Neural progenitor cell (in vitro differentiated cells): ENCODE measurements at regions not wholly inside any gene's neighbourhood (a gene's known extent, or its start where the extent isn't known, plus 50 kb on each side); places are given as distances from the start of the nearest gene placed in this dataset.
"Not testable (repeated sequence)": the region's sequence is repeated elsewhere in the genome, so short reads cannot be mapped to it uniquely, and the experiment has no call there.

Experiments
- DNase-seq: peaks from one replicate; pipeline ENCODE4 v3.0.0-alpha.2; 2016; ENCODE audit warnings: low spot score
- H2AFZ ChIP-seq: fragments of 200-600 bp; sonication (generic); replicated peaks from 2 replicates; pipeline ENCODE4 v1.6.1; 2016; ENCODE audit warnings: antibody characterized with exemption
- H3F3A ChIP-seq: fragments of 200-600 bp; sonication (generic); 2 replicates; pipeline ENCODE4 v1.6.1; 2016; ENCODE audit warnings: antibody characterized with exemption, low read depth
- H3K27ac ChIP-seq: fragments of 200-600 bp; sonication (generic); 2 replicates; pipeline ENCODE4 v1.5.1; 2016; ENCODE audit warnings: mild to moderate bottlenecking
- H3K27me3 ChIP-seq: fragments of 200-600 bp; sonication (generic); 2 replicates; pipeline ENCODE4 v1.6.1; 2016; ENCODE audit warnings: mild to moderate bottlenecking, moderate library complexity
- H3K36me3 ChIP-seq: fragments of 200-600 bp; sonication (generic); 2 replicates; pipeline ENCODE4 v1.5.1; 2016
- H3K4me1 ChIP-seq: fragments of 200-600 bp; sonication (generic); 2 replicates; pipeline ENCODE4 v1.6.1; 2016; ENCODE audit warnings: mixed run types
- H3K4me2 ChIP-seq: fragments of 200-600 bp; sonication (generic); 2 replicates; pipeline ENCODE4 v1.6.1; 2016
- H3K4me3 ChIP-seq: fragments of 200-600 bp; sonication (generic); 2 replicates; pipeline ENCODE4 v1.5.1; 2016
- H3K79me2 ChIP-seq: fragments of 200-600 bp; sonication (generic); 2 replicates; pipeline ENCODE4 v1.6.1; 2016; ENCODE audit warnings: low read depth
- H3K9ac ChIP-seq: fragments of 200-600 bp; sonication (generic); 2 replicates; pipeline ENCODE4 v1.6.1; 2016
- H3K9me3 ChIP-seq: fragments of 200-600 bp; sonication (generic); 2 replicates; pipeline ENCODE4 v1.5.1; 2016; ENCODE audit warnings: low read depth
- H4K20me1 ChIP-seq: fragments of 200-600 bp; sonication (generic); 2 replicates; pipeline ENCODE4 v1.6.1; 2016; ENCODE audit warnings: low read depth
- H3K27ac Mint-ChIP-seq: 3 replicates; pipeline ENCODE4 v1.8.0; 2021; ENCODE audit warnings: mixed read lengths
- H3K27me3 Mint-ChIP-seq: 2 replicates; pipeline ENCODE4 v1.8.0; 2022; ENCODE audit warnings: low read depth, mild to moderate bottlenecking, inconsistent platforms, moderate library complexity, mixed read lengths; ENCODE audit not compliant: insufficient read depth
- H3K36me3 Mint-ChIP-seq: 3 replicates; pipeline ENCODE4 v1.8.0; 2021; ENCODE audit warnings: mixed read lengths
- H3K4me1 Mint-ChIP-seq: 3 replicates; pipeline ENCODE4 v1.8.0; 2021; ENCODE audit warnings: mixed read lengths
- H3K4me3 Mint-ChIP-seq: 3 replicates; pipeline ENCODE4 v1.8.0; 2021; ENCODE audit warnings: mild to moderate bottlenecking, moderate library complexity, mixed read lengths
- H3K9me3 Mint-ChIP-seq: 3 replicates; pipeline ENCODE4 v1.8.0; 2020; ENCODE audit warnings: mixed read lengths
- CTCF ChIP-seq: fragments of 200-600 bp; sonication (generic); IDR thresholded peaks from 2 replicates; pipeline ENCODE4 v1.5.1; 2017; ENCODE audit warnings: antibody characterized with exemption, mild to moderate bottlenecking
- EZH2 ChIP-seq: fragments of 200-600 bp; sonication (generic); IDR thresholded peaks from 2 replicates; pipeline ENCODE4 v1.6.1; 2017; ENCODE audit warnings: antibody characterized with exemption, mild to moderate bottlenecking, moderate library complexity
- EZH2phosphoT487 ChIP-seq: fragments of 200-600 bp; sonication (generic); IDR thresholded peaks from 2 replicates; pipeline ENCODE4 v1.6.1; 2017; ENCODE audit warnings: antibody characterized with exemption

- H3K4me1 Mint-ChIP-seq: no peaks in the 10 kb centered on the region
- Histone ChIP-seq H3K36me3 (no peaks in the 10 kb centered on the region), H3K9me3 (no peaks in the 10 kb centered on the region), H2AFZ (no peak overlapping the region), H3K27ac (no peak overlapping the region), H3K4me2 (no peak overlapping the region), H3K4me1 (peaks cover 7% of the 10 kb centered on the region), H3K79me2 (no peaks in the 10 kb centered on the region), H3F3A (peaks cover 5% of the 10 kb centered on the region), H3K4me3 (no peak overlapping the region), H3K9ac (no peak overlapping the region), H4K20me1 (no peaks in the 10 kb centered on the region), H3K27me3 (no peaks in the 10 kb centered on the region)
- TF ChIP-seq EZH2phosphoT487: no peak
- TF ChIP-seq CTCF: no peak
- TF ChIP-seq EZH2: no peak
- H3K27ac Mint-ChIP-seq: no peak overlapping the region
- H3K4me3 Mint-ChIP-seq: no peak overlapping the region
- H3K27me3 Mint-ChIP-seq: no peaks in the 10 kb centered on the region
- no peak for DNase-seq
- H3K36me3 Mint-ChIP-seq: no peaks in the 10 kb centered on the region
- H3K9me3 Mint-ChIP-seq: no peaks in the 10 kb centered on the region
These were observed 442.0 kb downstream of the BTG1 start for GRCh38 chr12:91703491-91704283.

GRCh38 chr12:91702843-91703425, 442.7 kb downstream of the BTG1 start:
- Histone ChIP-seq H4K20me1 (no peaks in the 10 kb centered on the region), H3K27ac (no peak overlapping the region), H3K4me1 (peaks cover 7% of the 10 kb centered on the region), H3K9me3 (no peaks in the 10 kb centered on the region), H3K9ac (no peak overlapping the region), H3K4me2 (no peak overlapping the region), H3K27me3 (no peaks in the 10 kb centered on the region), H3K79me2 (no peaks in the 10 kb centered on the region), H3K36me3 (no peaks in the 10 kb centered on the region), H3K4me3 (no peak overlapping the region), H3F3A (peaks cover 5% of the 10 kb centered on the region), H2AFZ (no peak overlapping the region)
- Mint-ChIP-seq H3K4me1 (no peaks in the 10 kb centered on the region), H3K27me3 (no peaks in the 10 kb centered on the region), H3K9me3 (no peaks in the 10 kb centered on the region), H3K4me3 (no peak overlapping the region), H3K27ac (no peak overlapping the region), H3K36me3 (no peaks in the 10 kb centered on the region)
- no peak for DNase-seq
- TF ChIP-seq EZH2phosphoT487: no peak
- no peak for TF ChIP-seq CTCF
- TF ChIP-seq EZH2: no peak

- Histone ChIP-seq H3K4me3 (no peak overlapping the region), H3K79me2 (no peaks in the 10 kb centered on the region), H3K4me2 (no peak overlapping the region), H4K20me1 (no peaks in the 10 kb centered on the region), H3K9ac (no peak overlapping the region), H3F3A (no peaks in the 10 kb centered on the region), H3K27ac (no peak overlapping the region), H3K4me1 (no peaks in the 10 kb centered on the region), H3K9me3 (no peaks in the 10 kb centered on the region), H2AFZ (no peak overlapping the region), H3K27me3 (no peaks in the 10 kb centered on the region), H3K36me3 (no peaks in the 10 kb centered on the region)
- H3K4me3 Mint-ChIP-seq: no peak overlapping the region
- no peaks in the 10 kb centered on the region for H3K27me3 Mint-ChIP-seq
- H3K4me1 Mint-ChIP-seq: no peaks in the 10 kb centered on the region
- TF ChIP-seq EZH2phosphoT487 (no peak), EZH2 (no peak), CTCF (no peak)
- DNase-seq: no peak
- H3K27ac Mint-ChIP-seq: no peak overlapping the region
- H3K9me3 Mint-ChIP-seq: no peaks in the 10 kb centered on the region
- no peaks in the 10 kb centered on the region for H3K36me3 Mint-ChIP-seq
These were observed 449.7 kb downstream of the BTG1 start for GRCh38 chr12:91695964-91696363.

- not testable (repeated sequence) for H3K4me3 ChIP-seq, H4K20me1 ChIP-seq, H3K4me2 ChIP-seq, DNase-seq, H3K4me1 ChIP-seq, H3K9me3 ChIP-seq, H3F3A ChIP-seq, H2AFZ ChIP-seq, H3K36me3 ChIP-seq, H3K27me3 ChIP-seq, H3K79me2 ChIP-seq, H3K9ac ChIP-seq, H3K27me3 Mint-ChIP-seq, H3K9me3 Mint-ChIP-seq, H3K4me1 Mint-ChIP-seq, H3K4me3 Mint-ChIP-seq, H3K27ac Mint-ChIP-seq, H3K36me3 Mint-ChIP-seq, H3K27ac ChIP-seq
These were observed 450.2 kb downstream of the BTG1 start for GRCh38 chr12:91695406-91695805.
